ENCODE measurements at regions not wholly inside any gene's neighbourhood (a gene's known extent, or its start where the extent isn't known, plus 50 kb on each side); places are given as distances from the start of the nearest gene placed in this dataset.

DNA sequence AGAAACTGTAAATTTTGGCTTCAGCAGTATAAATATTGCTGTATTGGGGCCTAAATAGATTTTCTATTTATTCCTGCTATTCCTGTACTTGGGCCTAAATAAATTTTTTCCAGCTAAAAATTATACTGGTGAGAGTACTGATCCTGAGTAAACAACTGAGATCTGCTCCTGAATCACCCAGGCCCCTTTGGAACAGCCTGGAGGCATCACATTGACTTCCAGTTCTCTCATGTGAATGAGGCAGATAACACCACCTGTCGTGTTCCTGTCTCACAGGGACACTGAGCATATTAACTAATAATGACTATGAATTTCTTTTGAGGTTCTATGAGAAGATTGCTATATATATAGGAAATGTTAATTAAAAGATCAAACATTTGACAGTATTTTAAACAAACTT is 119.5 kb upstream of the PLCXD3 start:
- TF ChIP-seq SP1 (IDR thresholded peaks at IDR 0.05) (no peak), JUND (IDR thresholded peaks at IDR 0.05) (no peak), RAD21 (IDR thresholded peaks at IDR 0.05) (no peak), HNF4G (IDR thresholded peaks at IDR 0.05) (no peak), NR2F2 (IDR thresholded peaks at IDR 0.05) (no peak), FOXA1 (IDR thresholded peaks at IDR 0.05) (no peak), HNF4A (conservative IDR thresholded peaks at IDR 0.05) (no peak), YY1 (IDR thresholded peaks at IDR 0.05) (no peak), EGR1 (IDR thresholded peaks at IDR 0.05; ENCODE audit: low read depth in 2 of 2) (no peak), GABPA (IDR thresholded peaks at IDR 0.05 in 1 of 2, conservative IDR thresholded peaks at IDR 0.05 in 1 of 2) (no peak), TAF1 (conservative IDR thresholded peaks at IDR 0.05) (no peak), RXRA (IDR thresholded peaks at IDR 0.05) (no peak)
- TF ChIP-seq, protein P1, sequence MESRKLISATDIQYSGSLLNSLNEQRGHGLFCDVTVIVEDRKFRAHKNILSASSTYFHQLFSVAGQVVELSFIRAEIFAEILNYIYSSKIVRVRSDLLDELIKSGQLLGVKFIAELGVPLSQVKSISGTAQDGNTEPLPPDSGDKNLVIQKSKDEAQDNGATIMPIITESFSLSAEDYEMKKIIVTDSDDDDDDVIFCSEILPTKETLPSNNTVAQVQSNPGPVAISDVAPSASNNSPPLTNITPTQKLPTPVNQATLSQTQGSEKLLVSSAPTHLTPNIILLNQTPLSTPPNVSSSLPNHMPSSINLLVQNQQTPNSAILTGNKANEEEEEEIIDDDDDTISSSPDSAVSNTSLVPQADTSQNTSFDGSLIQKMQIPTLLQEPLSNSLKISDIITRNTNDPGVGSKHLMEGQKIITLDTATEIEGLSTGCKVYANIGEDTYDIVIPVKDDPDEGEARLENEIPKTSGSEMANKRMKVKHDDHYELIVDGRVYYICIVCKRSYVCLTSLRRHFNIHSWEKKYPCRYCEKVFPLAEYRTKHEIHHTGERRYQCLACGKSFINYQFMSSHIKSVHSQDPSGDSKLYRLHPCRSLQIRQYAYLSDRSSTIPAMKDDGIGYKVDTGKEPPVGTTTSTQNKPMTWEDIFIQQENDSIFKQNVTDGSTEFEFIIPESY (IDR thresholded peaks at IDR 0.05) = no peak
- TF ChIP-seq, protein P2, sequence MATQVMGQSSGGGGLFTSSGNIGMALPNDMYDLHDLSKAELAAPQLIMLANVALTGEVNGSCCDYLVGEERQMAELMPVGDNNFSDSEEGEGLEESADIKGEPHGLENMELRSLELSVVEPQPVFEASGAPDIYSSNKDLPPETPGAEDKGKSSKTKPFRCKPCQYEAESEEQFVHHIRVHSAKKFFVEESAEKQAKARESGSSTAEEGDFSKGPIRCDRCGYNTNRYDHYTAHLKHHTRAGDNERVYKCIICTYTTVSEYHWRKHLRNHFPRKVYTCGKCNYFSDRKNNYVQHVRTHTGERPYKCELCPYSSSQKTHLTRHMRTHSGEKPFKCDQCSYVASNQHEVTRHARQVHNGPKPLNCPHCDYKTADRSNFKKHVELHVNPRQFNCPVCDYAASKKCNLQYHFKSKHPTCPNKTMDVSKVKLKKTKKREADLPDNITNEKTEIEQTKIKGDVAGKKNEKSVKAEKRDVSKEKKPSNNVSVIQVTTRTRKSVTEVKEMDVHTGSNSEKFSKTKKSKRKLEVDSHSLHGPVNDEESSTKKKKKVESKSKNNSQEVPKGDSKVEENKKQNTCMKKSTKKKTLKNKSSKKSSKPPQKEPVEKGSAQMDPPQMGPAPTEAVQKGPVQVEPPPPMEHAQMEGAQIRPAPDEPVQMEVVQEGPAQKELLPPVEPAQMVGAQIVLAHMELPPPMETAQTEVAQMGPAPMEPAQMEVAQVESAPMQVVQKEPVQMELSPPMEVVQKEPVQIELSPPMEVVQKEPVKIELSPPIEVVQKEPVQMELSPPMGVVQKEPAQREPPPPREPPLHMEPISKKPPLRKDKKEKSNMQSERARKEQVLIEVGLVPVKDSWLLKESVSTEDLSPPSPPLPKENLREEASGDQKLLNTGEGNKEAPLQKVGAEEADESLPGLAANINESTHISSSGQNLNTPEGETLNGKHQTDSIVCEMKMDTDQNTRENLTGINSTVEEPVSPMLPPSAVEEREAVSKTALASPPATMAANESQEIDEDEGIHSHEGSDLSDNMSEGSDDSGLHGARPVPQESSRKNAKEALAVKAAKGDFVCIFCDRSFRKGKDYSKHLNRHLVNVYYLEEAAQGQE (IDR thresholded peaks at IDR 0.05) = no peak
- TF ChIP-seq, protein P3, sequence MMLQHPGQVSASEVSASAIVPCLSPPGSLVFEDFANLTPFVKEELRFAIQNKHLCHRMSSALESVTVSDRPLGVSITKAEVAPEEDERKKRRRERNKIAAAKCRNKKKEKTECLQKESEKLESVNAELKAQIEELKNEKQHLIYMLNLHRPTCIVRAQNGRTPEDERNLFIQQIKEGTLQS (IDR thresholded peaks at IDR 0.05) = no peak
- TF ChIP-seq, protein P4, sequence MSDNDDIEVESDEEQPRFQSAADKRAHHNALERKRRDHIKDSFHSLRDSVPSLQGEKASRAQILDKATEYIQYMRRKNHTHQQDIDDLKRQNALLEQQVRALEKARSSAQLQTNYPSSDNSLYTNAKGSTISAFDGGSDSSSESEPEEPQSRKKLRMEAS (IDR thresholded peaks at IDR 0.05) = no peak
- TF ChIP-seq, protein P5, sequence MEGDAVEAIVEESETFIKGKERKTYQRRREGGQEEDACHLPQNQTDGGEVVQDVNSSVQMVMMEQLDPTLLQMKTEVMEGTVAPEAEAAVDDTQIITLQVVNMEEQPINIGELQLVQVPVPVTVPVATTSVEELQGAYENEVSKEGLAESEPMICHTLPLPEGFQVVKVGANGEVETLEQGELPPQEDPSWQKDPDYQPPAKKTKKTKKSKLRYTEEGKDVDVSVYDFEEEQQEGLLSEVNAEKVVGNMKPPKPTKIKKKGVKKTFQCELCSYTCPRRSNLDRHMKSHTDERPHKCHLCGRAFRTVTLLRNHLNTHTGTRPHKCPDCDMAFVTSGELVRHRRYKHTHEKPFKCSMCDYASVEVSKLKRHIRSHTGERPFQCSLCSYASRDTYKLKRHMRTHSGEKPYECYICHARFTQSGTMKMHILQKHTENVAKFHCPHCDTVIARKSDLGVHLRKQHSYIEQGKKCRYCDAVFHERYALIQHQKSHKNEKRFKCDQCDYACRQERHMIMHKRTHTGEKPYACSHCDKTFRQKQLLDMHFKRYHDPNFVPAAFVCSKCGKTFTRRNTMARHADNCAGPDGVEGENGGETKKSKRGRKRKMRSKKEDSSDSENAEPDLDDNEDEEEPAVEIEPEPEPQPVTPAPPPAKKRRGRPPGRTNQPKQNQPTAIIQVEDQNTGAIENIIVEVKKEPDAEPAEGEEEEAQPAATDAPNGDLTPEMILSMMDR (IDR thresholded peaks at IDR 0.05; ENCODE audit: low read depth, low read length, missing input control) = no peak
- H3K4me1 ChIP-seq (ENCODE audit: control insufficient read depth in 4 of 4, insufficient read depth in 4 of 4, low read length in 3 of 4) = no peaks in the 10 kb centered on the region
- peaks cover 0 to 3% (median 0%) of the 10 kb centered on the region in 4 donors for H3K9me3 ChIP-seq (ENCODE audit: control insufficient read depth in 4 of 4, low read length in 3 of 4)
- no peak overlapping the region for H3K27ac ChIP-seq (ENCODE audit: low read depth in 1 of 2, low read length in 2 of 2)
- H3K36me3 ChIP-seq (ENCODE audit: control insufficient read depth in 4 of 4, insufficient read depth in 3 of 4, low read depth in 1 of 4, low read length in 3 of 4) = no peaks in the 10 kb centered on the region
- no peak overlapping the region for H3K4me3 ChIP-seq (ENCODE audit: low read depth in 1 of 3, low read length in 3 of 3)
- H3K9ac ChIP-seq (ENCODE audit: low read depth in 1 of 2, low read length in 2 of 2) = no peak overlapping the region
- no peaks in the 10 kb centered on the region for H3K27me3 ChIP-seq (ENCODE audit: control insufficient read depth in 4 of 4, insufficient read depth in 4 of 4, low read length in 3 of 4)
- DNase-seq (ENCODE audit: low spot score) = no peak
- 87% methylated on average over 1 of the region's 1 CpG for WGBS

DNA sequence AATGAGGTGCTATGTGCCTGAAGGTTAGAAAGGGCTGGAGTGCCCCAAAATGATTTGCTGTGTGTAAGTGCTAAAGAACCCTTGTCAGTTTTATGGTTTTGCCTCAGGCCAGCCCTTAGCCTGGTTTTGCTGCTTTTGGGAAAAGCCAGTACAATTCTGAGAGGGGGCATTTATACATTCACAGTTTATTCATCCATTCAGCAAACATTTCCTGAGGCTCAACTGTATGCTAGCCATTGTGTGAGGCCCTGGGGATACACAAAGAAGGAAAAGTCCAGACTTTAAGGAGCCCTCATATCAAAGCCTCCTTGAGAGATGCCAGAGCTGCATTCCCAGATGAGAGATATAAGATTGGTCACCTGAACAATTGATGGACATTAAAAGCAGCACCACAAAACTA is 115.2 kb upstream of the PLCXD3 start:
- Histone ChIP-seq H3K4me3 (ENCODE audit: low read depth in 1 of 3, low read length in 3 of 3) (no peak overlapping the region), H3K9ac (ENCODE audit: low read depth in 1 of 2, low read length in 2 of 2) (no peak overlapping the region), H3K9me3 (ENCODE audit: control insufficient read depth in 4 of 4, low read length in 3 of 4) (peaks cover 0 to 3% (median 0%) of the 10 kb centered on the region in 4 donors), H3K27me3 (ENCODE audit: control insufficient read depth in 4 of 4, insufficient read depth in 4 of 4, low read length in 3 of 4) (no peaks in the 10 kb centered on the region), H3K4me1 (ENCODE audit: control insufficient read depth in 4 of 4, insufficient read depth in 4 of 4, low read length in 3 of 4) (no peaks in the 10 kb centered on the region), H3K36me3 (ENCODE audit: control insufficient read depth in 4 of 4, insufficient read depth in 3 of 4, low read depth in 1 of 4, low read length in 3 of 4) (no peaks in the 10 kb centered on the region), H3K27ac (ENCODE audit: low read depth in 1 of 2, low read length in 2 of 2) (no peak overlapping the region)
- TF ChIP-seq EGR1 (IDR thresholded peaks at IDR 0.05; ENCODE audit: low read depth in 2 of 2) (no peak), RXRA (IDR thresholded peaks at IDR 0.05) (no peak), YY1 (IDR thresholded peaks at IDR 0.05) (no peak), GABPA (IDR thresholded peaks at IDR 0.05 in 1 of 2, conservative IDR thresholded peaks at IDR 0.05 in 1 of 2) (no peak), HNF4G (IDR thresholded peaks at IDR 0.05) (no peak), SP1 (IDR thresholded peaks at IDR 0.05) (no peak), NR2F2 (IDR thresholded peaks at IDR 0.05) (no peak)
- TF ChIP-seq, protein P1 (IDR thresholded peaks at IDR 0.05) = no peak
- TF ChIP-seq, protein P4 (IDR thresholded peaks at IDR 0.05) = no peak
- no peak for DNase-seq (ENCODE audit: low spot score)

Measured in liver (tissue), 8 donors.